ENCODE measurements at regions not wholly inside any gene's neighbourhood (a gene's known extent, or its start where the extent isn't known, plus 50 kb on each side); places are given as distances from the start of the nearest gene placed in this dataset.

DNA sequence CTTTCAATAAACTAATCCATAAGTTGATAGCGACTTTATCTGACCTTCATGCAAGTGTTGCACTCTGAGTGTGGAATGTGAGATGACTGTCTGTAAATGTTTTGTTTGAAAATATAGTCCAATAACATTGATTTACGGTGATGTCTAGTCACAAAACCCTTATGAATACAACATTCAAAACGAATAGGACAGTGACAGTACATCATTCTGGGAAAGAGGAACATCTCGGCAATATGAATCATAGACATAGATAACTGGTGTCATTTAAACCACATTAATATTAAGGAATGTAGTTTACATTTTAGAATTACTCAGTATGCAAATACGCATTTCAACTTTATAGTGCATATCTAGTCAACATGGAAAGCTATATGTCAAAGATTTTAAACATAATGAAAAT lies 1311.6 kb upstream of the ADGRL4 start:
- DNase-seq (ENCODE audit: low read depth in 1 of 2, low spot score in 2 of 2): no peak
- CTCF ChIA-PET (ENCODE audit: partially characterized antibody): interaction anchor here (0.8 kb wide), 1 partner anchor 12 kb away, joined by 3 read pairs; no protein-coding TSS in a partner anchor
- Histone ChIP-seq H4K8ac (ENCODE audit: extremely low read depth, insufficient read depth, low read length) (no peak overlapping the region), H3K56ac (replicated peaks; ENCODE audit: insufficient read length, low read depth, low read length) (no peak overlapping the region), H2BK20ac (ENCODE audit: low read length) (no peak overlapping the region), H2AFZ (ENCODE audit: low read length) (no peak overlapping the region), H3K79me1 (ENCODE audit: low read depth, low read length) (no peaks in the 10 kb centered on the region), H3K79me2 (ENCODE audit: control insufficient read depth in 1 of 2, insufficient read depth in 2 of 2, low read length in 2 of 2) (no peaks in the 10 kb centered on the region), H2BK5ac (ENCODE audit: low read depth, low read length) (no peak overlapping the region), H4K5ac (ENCODE audit: insufficient read length, low read depth, low read length) (no peak overlapping the region), H3K4me2 (ENCODE audit: insufficient read depth in 1 of 2, low read depth in 2 of 2, low read length in 2 of 2) (no peak overlapping the region), H2BK120ac (replicated peaks; ENCODE audit: low read depth, low read length) (no peak overlapping the region), H3K4ac (replicated peaks; ENCODE audit: insufficient read length, low read depth, low read length) (no peak overlapping the region), H3K27ac (ENCODE audit: low read depth, low read length) (no peak overlapping the region), H2BK15ac (ENCODE audit: low read length) (no peak overlapping the region), H3K14ac (ENCODE audit: insufficient read length) (no peak overlapping the region), H4K91ac (replicated peaks; ENCODE audit: insufficient read length, low read length) (no peak overlapping the region), H3K9ac (replicated peaks in 1 of 4; ENCODE audit: extremely low read depth in 1 of 4, low read depth in 3 of 4, low read length in 3 of 4) (no peak overlapping the region), H3K9me3 (ENCODE audit: insufficient read depth in 2 of 2, low read depth in 1 of 2, low read length in 1 of 2) (no peaks in the 10 kb centered on the region), H3K36me3 (ENCODE audit: control insufficient read depth in 2 of 4, insufficient read depth in 4 of 4, low read length in 3 of 4) (no peaks in the 10 kb centered on the region), H3K23me2 (ENCODE audit: low read depth, low read length) (no peaks in the 10 kb centered on the region), H3K23ac (ENCODE audit: insufficient read length) (no peak overlapping the region), H2AK5ac (ENCODE audit: low read depth, low read length) (no peak overlapping the region), H4K20me1 (replicated peaks in 1 of 2; ENCODE audit: control insufficient read depth in 1 of 2, insufficient read depth in 2 of 2, low read length in 2 of 2) (no peaks in the 10 kb centered on the region), H3K27me3 (replicated peaks in 1 of 4; ENCODE audit: control insufficient read depth in 3 of 4, extremely low read depth in 1 of 4, insufficient read depth in 3 of 4, low read length in 3 of 4) (no peaks in the 10 kb centered on the region), H3K4me1 (replicated peaks in 1 of 4; ENCODE audit: control insufficient read depth in 3 of 4, insufficient read depth in 4 of 4, low read length in 3 of 4) (no peaks in the 10 kb centered on the region), H2BK12ac (ENCODE audit: low read depth, low read length) (no peak overlapping the region), H3K18ac (ENCODE audit: extremely low read depth, low read length) (no peak overlapping the region), H3K4me3 (ENCODE audit: extremely low read depth in 1 of 4, insufficient read depth in 2 of 4, low read depth in 3 of 4, low read length in 4 of 4) (no peak overlapping the region)
- POLR2A ChIA-PET (ENCODE audit: partially characterized antibody): no interaction called here
- 89% methylated on average over 5 of the region's 5 CpGs; no CpG with 5 or more reads in 1 of the 2 experiments for WGBS, 2 experiments (ENCODE audit: extremely low coverage in 1 of 2, insufficient coverage in 1 of 2, insufficient read length in 1 of 2, insufficient replicate concordance in 2 of 2, low coverage in 1 of 2, low lambda C conversion rate in 2 of 2, missing lambda C conversion rate in 1 of 2)
- no peak for FAIRE-seq
- TF ChIP-seq CHD2 (IDR thresholded peaks at IDR 0.05; ENCODE audit: low read length): no peak
- TF ChIP-seq BCL11A (IDR thresholded peaks at IDR 0.05; ENCODE audit: low read depth in 2 of 2, low read length in 2 of 2): no peak
- no peak for TF ChIP-seq CTBP2 (IDR thresholded peaks at IDR 0.05; ENCODE audit: borderline replicate concordance, insufficient read depth, insufficient read length, low read length)
- no peak for TF ChIP-seq KDM4A (IDR thresholded peaks at IDR 0.05; ENCODE audit: low read depth, low read length, severe bottlenecking)
- TF ChIP-seq EP300 (IDR thresholded peaks at IDR 0.05; ENCODE audit: borderline replicate concordance in 1 of 2, low read depth in 2 of 2, low read length in 2 of 2): no peak
- TF ChIP-seq TEAD4 (IDR thresholded peaks at IDR 0.05; ENCODE audit: low read depth, low read length): no peak
- TF ChIP-seq RAD21 (IDR thresholded peaks at IDR 0.05 in 1 of 2, conservative IDR thresholded peaks at IDR 0.05 in 1 of 2; ENCODE audit: low read depth in 2 of 2, low read length in 2 of 2): no peak
- no peak for TF ChIP-seq JUND (IDR thresholded peaks at IDR 0.05; ENCODE audit: low read length)
- TF ChIP-seq, protein P1, sequence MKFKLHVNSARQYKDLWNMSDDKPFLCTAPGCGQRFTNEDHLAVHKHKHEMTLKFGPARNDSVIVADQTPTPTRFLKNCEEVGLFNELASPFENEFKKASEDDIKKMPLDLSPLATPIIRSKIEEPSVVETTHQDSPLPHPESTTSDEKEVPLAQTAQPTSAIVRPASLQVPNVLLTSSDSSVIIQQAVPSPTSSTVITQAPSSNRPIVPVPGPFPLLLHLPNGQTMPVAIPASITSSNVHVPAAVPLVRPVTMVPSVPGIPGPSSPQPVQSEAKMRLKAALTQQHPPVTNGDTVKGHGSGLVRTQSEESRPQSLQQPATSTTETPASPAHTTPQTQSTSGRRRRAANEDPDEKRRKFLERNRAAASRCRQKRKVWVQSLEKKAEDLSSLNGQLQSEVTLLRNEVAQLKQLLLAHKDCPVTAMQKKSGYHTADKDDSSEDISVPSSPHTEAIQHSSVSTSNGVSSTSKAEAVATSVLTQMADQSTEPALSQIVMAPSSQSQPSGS (IDR thresholded peaks at IDR 0.05; ENCODE audit: low read length): no peak
- TF ChIP-seq YY1 (IDR thresholded peaks at IDR 0.05; ENCODE audit: low read depth, low read length): no peak
- no peak for TF ChIP-seq RBBP5 (IDR thresholded peaks at IDR 0.05; ENCODE audit: borderline replicate concordance, low read depth, low read length)
- no peak for TF ChIP-seq NRF1 (IDR thresholded peaks at IDR 0.05; ENCODE audit: low read depth, low read length)
- no peak for TF ChIP-seq KDM5A (IDR thresholded peaks at IDR 0.05; ENCODE audit: low read length)

Data from H1 (cell line).